Endothelial cell of umbilical vein (primary cell): ENCODE measurements at regions not wholly inside any gene's neighbourhood (a gene's known extent, or its start where the extent isn't known, plus 50 kb on each side); places are given as distances from the start of the nearest gene placed in this dataset.

ENCODE experiments used
- EZH2 ChIP-seq: IDR thresholded peaks from 2 replicates; pipeline ENCODE4 v1.6.1; 2012; ENCODE audit warnings: borderline replicate concordance, low read depth, mild to moderate bottlenecking, moderate library complexity, low read length, inconsistent platforms; ENCODE audit not compliant: severe bottlenecking
- POLR2AphosphoS5 ChIP-seq: IDR thresholded peaks from 2 replicates; pipeline ENCODE4 v1.6.1; 2012; ENCODE audit warnings: low read depth, mild to moderate bottlenecking, control low read depth, low read length, moderate library complexity; ENCODE audit not compliant: insufficient read depth

DNA sequence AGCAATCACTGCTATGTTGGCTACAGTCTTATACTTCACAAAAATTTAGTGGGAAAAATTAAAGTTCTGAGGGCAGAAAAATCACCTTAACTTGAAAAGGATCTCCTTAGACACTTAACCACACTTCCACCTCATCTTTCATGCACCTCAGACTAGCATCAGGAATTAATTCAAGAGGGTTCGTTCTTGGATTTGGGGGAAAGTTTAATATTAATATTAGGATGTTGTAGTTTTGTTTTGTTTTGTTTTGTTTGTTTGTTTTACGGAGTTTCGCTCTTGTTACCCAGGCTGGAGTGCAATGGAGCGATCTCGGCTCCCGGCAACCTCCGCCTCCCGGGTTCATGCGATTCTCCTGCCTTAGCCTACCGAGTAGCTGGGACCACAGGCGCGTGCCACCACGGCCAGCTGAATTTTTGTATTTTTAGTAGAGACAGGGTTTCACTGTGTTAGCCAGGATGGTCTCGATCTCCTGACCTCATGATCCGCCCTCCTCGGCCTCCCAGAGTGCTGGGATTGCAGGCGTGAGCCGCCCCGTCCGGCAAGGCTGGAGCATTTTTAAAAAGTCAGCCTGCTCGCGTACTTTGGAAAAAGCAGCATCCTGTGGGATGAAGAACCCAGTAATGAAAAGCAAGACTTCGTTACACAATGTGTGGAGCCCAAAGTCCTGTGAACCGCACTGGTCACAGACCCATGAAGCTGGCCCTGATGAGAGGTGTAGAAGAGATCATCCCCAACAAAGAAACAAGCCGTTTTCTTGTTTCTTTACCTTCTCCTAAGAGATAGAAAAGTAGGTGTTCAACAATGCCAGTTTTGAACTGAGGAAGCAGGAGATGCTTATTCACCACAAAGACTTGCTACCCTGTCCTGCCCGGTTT, 194.9 kb downstream of the GPX5 start:
- no peak for TF ChIP-seq POLR2AphosphoS5
- TF ChIP-seq EZH2, result no peak
